Breast epithelium (tissue), 3 donors: ENCODE measurements at regions not wholly inside any gene's neighbourhood (a gene's known extent, or its start where the extent isn't known, plus 50 kb on each side); places are given as distances from the start of the nearest gene placed in this dataset.

Experiments used
- CTCF ChIP-seq, 3 donors: fragments of 450-650 bp; IDR thresholded peaks; one replicate each; pipeline ENCODE4 v1.5.1; 2016 to 2017; ENCODE audit warnings: antibody characterized with exemption in 3 of 3, mild to moderate bottlenecking in 3 of 3, moderate library complexity in 3 of 3
- POLR2AphosphoS5 ChIP-seq, 3 donors: sonication (generic); formaldehyde crosslinking; IDR thresholded peaks; one replicate each; pipeline ENCODE4 v1.6.1; 2017; ENCODE audit warnings: antibody characterized with exemption in 3 of 3

DNA sequence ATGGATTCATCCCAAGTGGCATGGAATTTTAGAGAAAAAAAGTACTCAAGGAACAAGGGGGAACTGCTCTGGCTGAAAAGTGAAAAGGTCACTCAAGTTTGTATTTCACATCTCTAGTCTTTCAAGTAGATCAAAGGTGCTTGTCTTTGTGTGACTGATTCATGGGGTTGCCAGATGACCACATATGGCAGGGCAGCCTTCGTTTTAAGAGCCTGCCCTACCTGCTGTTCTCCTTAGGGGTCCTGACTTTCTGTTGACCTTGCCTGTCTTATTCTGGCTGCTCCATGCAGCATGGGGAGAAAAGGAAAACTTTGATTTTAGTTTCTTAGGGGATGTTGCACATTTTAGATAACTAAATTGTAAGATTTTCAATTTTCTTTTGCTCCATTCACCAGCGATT, 877.7 kb downstream of the TLE1 start:
- TF ChIP-seq POLR2AphosphoS5 (IDR thresholded peaks at IDR 0.05) (no peak), CTCF (IDR thresholded peaks at IDR 0.05) (no peak)
